ENCODE measurements at regions not wholly inside any gene's neighbourhood (a gene's known extent, or its start where the extent isn't known, plus 50 kb on each side); places are given as distances from the start of the nearest gene placed in this dataset.

DNA sequence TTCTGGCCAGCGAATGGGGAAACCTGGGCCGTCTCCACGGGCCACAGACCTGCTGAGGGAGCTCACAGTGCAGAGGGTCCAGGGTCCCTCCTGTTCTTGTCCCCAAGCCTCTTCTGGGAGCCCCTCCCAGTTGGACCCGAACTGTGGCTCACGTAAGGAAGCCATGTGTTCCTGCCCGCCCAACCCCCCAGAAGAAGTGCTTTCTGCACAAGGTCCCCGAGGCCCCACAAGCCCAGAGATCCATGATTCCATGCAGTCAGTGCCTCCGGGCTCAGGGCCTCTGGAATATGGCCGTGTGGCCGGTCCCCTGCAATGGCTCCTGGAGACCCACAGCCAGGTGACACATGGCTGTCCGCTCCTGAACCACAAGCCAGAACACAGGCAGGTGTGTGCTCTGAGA, 272.4 kb downstream of the C16orf95 start:
- intact Hi-C loops (cut with micrococcal nuclease): no loop called here
- 86% methylated on average over 11 of the region's 11 CpGs for WGBS (ENCODE audit: insufficient coverage)
- no peak for ATAC-seq
- Histone ChIP-seq H3K4me3 (ENCODE audit: low read length) (no peak overlapping the region), H3K4me1 (ENCODE audit: control insufficient read depth, insufficient read depth, low read length) (no peaks in the 10 kb centered on the region), H3K9me3 (ENCODE audit: control insufficient read depth, insufficient read depth, low read length) (no peaks in the 10 kb centered on the region), H3K27ac (ENCODE audit: low read length) (no peak overlapping the region), H3K36me3 (ENCODE audit: control insufficient read depth, insufficient read depth, low read length) (no peaks in the 10 kb centered on the region), H3K27me3 (ENCODE audit: control insufficient read depth, insufficient read depth, low read length) (no peaks in the 10 kb centered on the region)
- Mint-ChIP-seq H3K4me1 (no peaks in the 10 kb centered on the region), H3K27ac (no peak overlapping the region), H3K4me3 (no peak overlapping the region), H3K9me3 (no peaks in the 10 kb centered on the region), H3K36me3 (no peaks in the 10 kb centered on the region), H3K27me3 (ENCODE audit: low read depth in 2 of 2) (peaks cover 3 to 19% of the 10 kb centered on the region in 2 donors)
- TF ChIP-seq, protein P1, sequence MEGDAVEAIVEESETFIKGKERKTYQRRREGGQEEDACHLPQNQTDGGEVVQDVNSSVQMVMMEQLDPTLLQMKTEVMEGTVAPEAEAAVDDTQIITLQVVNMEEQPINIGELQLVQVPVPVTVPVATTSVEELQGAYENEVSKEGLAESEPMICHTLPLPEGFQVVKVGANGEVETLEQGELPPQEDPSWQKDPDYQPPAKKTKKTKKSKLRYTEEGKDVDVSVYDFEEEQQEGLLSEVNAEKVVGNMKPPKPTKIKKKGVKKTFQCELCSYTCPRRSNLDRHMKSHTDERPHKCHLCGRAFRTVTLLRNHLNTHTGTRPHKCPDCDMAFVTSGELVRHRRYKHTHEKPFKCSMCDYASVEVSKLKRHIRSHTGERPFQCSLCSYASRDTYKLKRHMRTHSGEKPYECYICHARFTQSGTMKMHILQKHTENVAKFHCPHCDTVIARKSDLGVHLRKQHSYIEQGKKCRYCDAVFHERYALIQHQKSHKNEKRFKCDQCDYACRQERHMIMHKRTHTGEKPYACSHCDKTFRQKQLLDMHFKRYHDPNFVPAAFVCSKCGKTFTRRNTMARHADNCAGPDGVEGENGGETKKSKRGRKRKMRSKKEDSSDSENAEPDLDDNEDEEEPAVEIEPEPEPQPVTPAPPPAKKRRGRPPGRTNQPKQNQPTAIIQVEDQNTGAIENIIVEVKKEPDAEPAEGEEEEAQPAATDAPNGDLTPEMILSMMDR (IDR thresholded peaks at IDR 0.05): no peak
- DNase-seq: no peak

- Histone ChIP-seq H3K36me3 (ENCODE audit: control insufficient read depth, insufficient read depth, low read length) (no peaks in the 10 kb centered on the region), H3K4me1 (ENCODE audit: control insufficient read depth, insufficient read depth, low read length) (no peaks in the 10 kb centered on the region), H3K27ac (ENCODE audit: low read length) (no peak overlapping the region), H3K9me3 (ENCODE audit: control insufficient read depth, insufficient read depth, low read length) (no peaks in the 10 kb centered on the region), H3K4me3 (ENCODE audit: low read length) (no peak overlapping the region), H3K27me3 (ENCODE audit: control insufficient read depth, insufficient read depth, low read length) (no peaks in the 10 kb centered on the region)
- Mint-ChIP-seq H3K27me3 (ENCODE audit: low read depth in 2 of 2) (peaks cover 3 to 19% of the 10 kb centered on the region in 2 donors), H3K4me3 (no peak overlapping the region), H3K27ac (no peak overlapping the region), H3K4me1 (no peaks in the 10 kb centered on the region), H3K36me3 (no peaks in the 10 kb centered on the region), H3K9me3 (no peaks in the 10 kb centered on the region)
- WGBS (ENCODE audit: insufficient coverage): 88% methylated on average over 25 of the region's 25 CpGs
- intact Hi-C loops (cut with micrococcal nuclease): no loop called here
- TF ChIP-seq, protein P1 (IDR thresholded peaks at IDR 0.05): no peak
- DNase-seq (no peak), ATAC-seq (no peak)
Observed at GRCh38 chr16:87045466-87046216, 271.6 kb downstream of the C16orf95 start.

DNA sequence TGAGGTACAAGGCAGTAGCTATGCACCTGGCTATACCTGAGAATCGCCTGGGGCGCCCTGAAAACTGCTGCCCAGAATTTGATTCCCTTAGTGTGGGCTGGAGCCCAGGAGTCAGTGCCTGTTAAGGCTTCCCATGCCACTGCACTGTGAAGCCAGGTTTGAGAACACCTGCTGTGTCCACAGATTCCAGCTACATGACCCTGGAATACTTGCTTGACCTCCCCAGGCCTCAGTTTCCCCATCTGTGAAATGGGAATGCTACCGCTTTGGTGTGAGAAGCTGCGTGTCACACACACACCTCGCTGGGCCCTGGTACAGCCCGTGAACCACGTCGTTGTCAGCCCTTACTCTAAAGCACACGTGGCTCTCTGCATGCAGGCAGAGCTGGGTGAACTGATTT, 271.0 kb downstream of the C16orf95 start:
- TF ChIP-seq, protein P1 (IDR thresholded peaks at IDR 0.05): no peak
- WGBS (ENCODE audit: insufficient coverage): 90% methylated on average over 9 of the region's 9 CpGs
- Mint-ChIP-seq H3K36me3 (no peaks in the 10 kb centered on the region), H3K4me3 (no peak overlapping the region), H3K27ac (no peak overlapping the region), H3K27me3 (ENCODE audit: low read depth in 2 of 2) (peaks cover 3 to 19% of the 10 kb centered on the region in 2 donors), H3K4me1 (no peaks in the 10 kb centered on the region), H3K9me3 (no peaks in the 10 kb centered on the region)
- no peak for ATAC-seq
- Histone ChIP-seq H3K27ac (ENCODE audit: low read length) (no peak overlapping the region), H3K36me3 (ENCODE audit: control insufficient read depth, insufficient read depth, low read length) (no peaks in the 10 kb centered on the region), H3K9me3 (ENCODE audit: control insufficient read depth, insufficient read depth, low read length) (no peaks in the 10 kb centered on the region), H3K4me1 (ENCODE audit: control insufficient read depth, insufficient read depth, low read length) (no peaks in the 10 kb centered on the region), H3K27me3 (ENCODE audit: control insufficient read depth, insufficient read depth, low read length) (no peaks in the 10 kb centered on the region), H3K4me3 (ENCODE audit: low read length) (no peak overlapping the region)
- intact Hi-C loops (cut with micrococcal nuclease): no loop called here
- DNase-seq: no peak

All from natural killer cell (primary cell).